Ishikawa (cell line): ENCODE measurements at regions not wholly inside any gene's neighbourhood (a gene's known extent, or its start where the extent isn't known, plus 50 kb on each side); places are given as distances from the start of the nearest gene placed in this dataset.

Source experiments
- CEBPB ChIP-seq: IDR thresholded peaks from 2 replicates; pipeline ENCODE4 v1.6.1; 2012
- CREB1 ChIP-seq: IDR thresholded peaks from 2 replicates; pipeline ENCODE4 v1.6.1; 2012; ENCODE audit warnings: low read depth
- EGR1 ChIP-seq: IDR thresholded peaks from 2 replicates; pipeline ENCODE4 v1.6.1; 2012
- EP300 ChIP-seq: IDR thresholded peaks from 2 replicates; pipeline ENCODE4 v1.6.1; 2012; ENCODE audit warnings: borderline replicate concordance
- FOXM1 ChIP-seq: IDR thresholded peaks from 2 replicates; pipeline ENCODE4 v1.6.1; 2012; ENCODE audit warnings: low read depth, borderline replicate concordance
- MAX ChIP-seq: IDR thresholded peaks from 2 replicates; pipeline ENCODE4 v1.6.1; 2012
- NFIC ChIP-seq: IDR thresholded peaks from 2 replicates; pipeline ENCODE4 v1.6.1; 2012
- RAD21 ChIP-seq: IDR thresholded peaks from 2 replicates; pipeline ENCODE4 v1.6.1; 2012; ENCODE audit warnings: low read depth
- REST ChIP-seq: IDR thresholded peaks from 2 replicates; pipeline ENCODE4 v1.6.1; 2012; ENCODE audit warnings: low read depth, mild to moderate bottlenecking
- TAF1 ChIP-seq: IDR thresholded peaks from 2 replicates; pipeline ENCODE4 v1.6.1; 2012; ENCODE audit warnings: low read depth, mild to moderate bottlenecking
- TCF12 ChIP-seq: IDR thresholded peaks from 2 replicates; pipeline ENCODE4 v1.6.1; 2012; ENCODE audit warnings: low read depth
- TEAD4 ChIP-seq: IDR thresholded peaks from 2 replicates; pipeline ENCODE4 v1.6.1; 2012
- USF1 ChIP-seq: IDR thresholded peaks from 2 replicates; pipeline ENCODE4 v1.6.1; 2012
- YY1 ChIP-seq: IDR thresholded peaks from 2 replicates; pipeline ENCODE4 v1.6.1; 2012; ENCODE audit warnings: low read depth
- ZBTB7A ChIP-seq: IDR thresholded peaks from 2 replicates; pipeline ENCODE4 v1.6.1; 2012; ENCODE audit warnings: low read depth

GRCh38 chr6:91291071-91291470 is 704.2 kb upstream of the MAP3K7 start:
- no peak for TF ChIP-seq TCF12
- TF ChIP-seq EGR1, result no peak
- TF ChIP-seq YY1, result no peak
- TF ChIP-seq MAX, result no peak
- TF ChIP-seq TAF1, result no peak
- TF ChIP-seq RAD21, result no peak
- TF ChIP-seq USF1, result no peak
- TF ChIP-seq TEAD4, result no peak
- no peak for TF ChIP-seq FOXM1
- no peak for TF ChIP-seq EP300
- no peak for TF ChIP-seq ZBTB7A
- no peak for TF ChIP-seq REST
- no peak for TF ChIP-seq NFIC
- no peak for TF ChIP-seq CREB1
- no peak for TF ChIP-seq CEBPB

- TF ChIP-seq TAF1, result no peak
- TF ChIP-seq USF1, result no peak
- no peak for TF ChIP-seq TEAD4
- TF ChIP-seq FOXM1, result no peak
- TF ChIP-seq YY1, result no peak
- no peak for TF ChIP-seq EGR1
- TF ChIP-seq MAX, result no peak
- no peak for TF ChIP-seq REST
- TF ChIP-seq TCF12, result no peak
- no peak for TF ChIP-seq CREB1
- TF ChIP-seq EP300, result no peak
- TF ChIP-seq ZBTB7A, result no peak
- TF ChIP-seq CEBPB, result no peak
- TF ChIP-seq NFIC, result no peak
- no peak for TF ChIP-seq RAD21
Observed at GRCh38 chr6:91288741-91289140, 701.9 kb upstream of the MAP3K7 start.

GRCh38 chr6:91281901-91282300 is 695.0 kb upstream of the MAP3K7 start:
- TF ChIP-seq REST (no peak), MAX (no peak), RAD21 (no peak), EP300 (no peak), ZBTB7A (no peak), CEBPB (no peak), FOXM1 (no peak), NFIC (no peak), TAF1 (no peak), TEAD4 (no peak), USF1 (no peak), EGR1 (no peak), YY1 (no peak), CREB1 (no peak)

GRCh38 chr6:91280494-91280830 is 693.6 kb upstream of the MAP3K7 start:
- no peak for TF ChIP-seq REST
- TF ChIP-seq EP300, result no peak
- TF ChIP-seq MAX, result no peak
